Activated CD4-positive, alpha-beta T cell treated with anti-CD3 and anti-CD28 coated beads, Interleukin-2, amount 50 U/mL, for 24 hours (primary cell): ENCODE measurements at regions not wholly inside any gene's neighbourhood (a gene's known extent, or its start where the extent isn't known, plus 50 kb on each side); places are given as distances from the start of the nearest gene placed in this dataset.

Experiments
- DNase-seq, 2 donors: peaks; one replicate each; pipeline ENCODE4 v3.0.0-alpha.2; 2020; ENCODE audit warnings: low read depth in 1 of 2, low spot score in 1 of 2

DNA sequence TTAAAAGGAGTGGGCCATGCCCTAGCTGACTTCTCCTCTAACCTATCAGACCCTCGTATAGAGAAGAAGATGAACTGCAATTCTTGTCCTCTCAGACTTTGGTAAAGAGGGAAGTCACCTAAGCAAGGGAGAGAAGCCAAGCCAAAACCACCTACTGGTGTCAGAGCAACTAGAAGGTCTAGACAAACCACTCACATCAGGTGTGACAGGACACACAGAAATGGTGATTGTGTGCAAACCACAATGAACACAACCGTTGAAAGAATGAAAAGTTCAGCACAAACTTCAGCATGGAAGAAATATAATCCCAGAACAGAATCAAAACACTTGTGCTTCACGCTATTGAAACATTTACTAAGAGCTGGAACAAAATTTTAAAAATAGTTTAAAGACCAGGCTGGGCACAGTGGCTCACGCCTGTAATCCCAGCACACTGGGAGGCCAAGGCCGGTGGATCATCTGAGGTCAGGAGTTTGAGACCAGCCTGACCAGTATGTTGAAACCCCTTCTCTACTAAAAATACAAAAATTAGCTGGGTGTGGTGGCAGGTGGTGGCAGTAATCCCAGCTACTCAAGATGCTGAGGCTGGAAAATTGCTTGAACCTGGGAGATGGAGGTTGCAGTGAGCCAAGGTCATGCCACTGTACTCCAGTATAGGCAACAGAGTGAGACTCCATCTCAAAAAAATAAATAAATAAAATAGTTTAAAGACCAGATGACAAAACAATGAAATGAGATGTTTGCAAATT is 56.2 kb upstream of the NTF3 start:
- DNase-seq: no peak

GRCh38 chr12:5376591-5377207 is 55.2 kb upstream of the NTF3 start:
- no peak for DNase-seq

DNA sequence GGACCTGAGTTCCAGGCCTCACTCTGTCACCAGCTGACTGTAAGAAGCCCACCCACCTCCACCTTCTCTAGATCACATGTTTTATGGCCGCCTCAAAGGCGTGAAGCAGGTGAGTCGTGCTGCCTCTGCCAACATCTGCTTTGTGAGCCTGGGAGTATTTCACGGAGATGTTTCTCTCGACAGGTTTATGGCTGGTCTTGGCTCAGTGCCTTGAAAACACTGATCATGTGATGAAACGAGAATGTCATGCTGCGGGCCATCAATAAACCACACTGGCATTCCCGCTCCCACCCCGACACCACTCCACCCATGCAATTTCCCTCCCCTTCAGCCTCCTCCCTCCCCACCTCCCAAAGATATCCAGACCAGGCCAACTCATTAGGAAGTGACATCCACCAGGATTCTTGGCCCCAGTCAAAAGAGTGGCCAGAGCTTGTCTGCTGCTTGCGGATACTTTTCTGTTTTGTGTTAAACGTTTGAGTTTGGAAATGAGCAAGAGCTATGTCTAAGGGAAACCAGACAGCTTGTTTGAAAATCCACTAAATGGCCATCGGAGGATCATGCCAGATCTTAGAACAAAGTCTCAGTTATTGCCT is 53.8 kb upstream of the NTF3 start:
- DNase-seq: no peak

DNA sequence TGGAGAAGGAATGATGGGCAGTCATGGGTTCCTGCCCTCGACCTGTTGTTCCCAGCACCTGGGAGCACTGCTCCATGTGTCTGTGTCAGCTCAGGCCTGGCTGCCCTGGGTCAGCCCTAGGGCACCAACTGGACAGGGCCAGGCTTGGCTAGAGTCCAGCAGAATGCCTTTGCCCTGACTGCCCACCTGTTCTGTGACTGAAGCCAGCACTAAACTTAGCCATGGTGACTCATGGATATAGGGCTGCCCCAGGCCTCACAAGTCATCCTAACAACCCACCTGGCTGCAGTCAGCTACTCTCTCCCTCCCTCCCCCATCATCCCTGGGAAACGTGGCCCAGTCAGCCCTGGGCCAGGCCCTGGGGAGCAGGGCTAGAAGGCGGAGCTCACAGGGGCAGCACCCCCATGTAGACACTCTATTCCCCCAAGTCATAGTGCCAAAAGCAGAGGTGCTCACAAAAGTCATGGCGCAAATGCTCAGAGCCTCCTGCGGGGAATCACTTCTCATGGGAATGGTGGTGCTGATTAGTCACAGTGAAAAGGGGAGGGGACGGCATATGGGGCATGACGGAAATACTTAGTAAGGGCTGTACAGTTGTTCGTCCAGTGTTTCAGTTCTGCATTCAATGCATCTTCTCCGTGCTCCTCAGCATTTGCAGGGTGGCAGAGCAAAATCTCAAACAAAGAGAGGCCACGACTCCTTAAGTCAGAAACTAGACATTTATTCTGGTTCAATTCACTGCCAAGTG is 52.0 kb upstream of the NTF3 start:
- no peak for DNase-seq
